MM.1S (cell line): ENCODE measurements at regions not wholly inside any gene's neighbourhood (a gene's known extent, or its start where the extent isn't known, plus 50 kb on each side); places are given as distances from the start of the nearest gene placed in this dataset.

Experiments
- DNase-seq: peaks from one replicate; pipeline ENCODE4 v3.0.0-alpha.2; 2015
- H2AFZ ChIP-seq: fragments of 300-600 bp; sonication (generic); 2 replicates; pipeline ENCODE4 v1.6.0; 2016; ENCODE audit warnings: antibody characterized with exemption, low read length
- H3F3A ChIP-seq: fragments of 300-600 bp; sonication (generic); 2 replicates; pipeline ENCODE4 v1.6.1; 2016; ENCODE audit warnings: mild to moderate bottlenecking, antibody characterized with exemption, low read length, moderate library complexity, mixed read lengths; ENCODE audit not compliant: insufficient read depth
- H3K27ac ChIP-seq: fragments of 300-600 bp; sonication (generic); 2 replicates; pipeline ENCODE4 v1.5.1; 2016; ENCODE audit warnings: mild to moderate bottlenecking, low read length
- H3K27me3 ChIP-seq: fragments of 300-600 bp; sonication (generic); replicated peaks from 2 replicates; pipeline ENCODE4 v1.6.0; 2016; ENCODE audit warnings: low read length; ENCODE audit not compliant: insufficient read depth
- H3K36me3 ChIP-seq: fragments of 300-600 bp; sonication (generic); replicated peaks from 2 replicates; pipeline ENCODE4 v1.6.1; 2016; ENCODE audit warnings: mild to moderate bottlenecking, low read length, mixed read lengths; ENCODE audit not compliant: insufficient read depth
- H3K4me1 ChIP-seq: fragments of 300-600 bp; sonication (generic); 2 replicates; pipeline ENCODE4 v1.6.1; 2016; ENCODE audit warnings: low read length, mixed read lengths
- H3K4me2 ChIP-seq: fragments of 300-600 bp; sonication (generic); 2 replicates; pipeline ENCODE4 v1.6.0; 2016; ENCODE audit warnings: low read depth, low read length
- H3K4me3 ChIP-seq: fragments of 300-600 bp; sonication (generic); 2 replicates; pipeline ENCODE4 v1.5.1; 2016; ENCODE audit warnings: low read length, mixed read lengths
- H3K79me2 ChIP-seq: fragments of 300-600 bp; sonication (generic); 2 replicates; pipeline ENCODE4 v1.6.1; 2016; ENCODE audit warnings: mixed run types, low read length, mixed read lengths
- H3K9ac ChIP-seq: fragments of 300-600 bp; sonication (generic); 2 replicates; pipeline ENCODE4 v1.6.1; 2016; ENCODE audit warnings: low read length, mixed read lengths
- H3K9me2 ChIP-seq: fragments of 300-600 bp; sonication (generic); replicated peaks from 2 replicates; pipeline ENCODE4 v1.6.1; 2016; ENCODE audit warnings: mild to moderate bottlenecking, low read length, mixed read lengths; ENCODE audit not compliant: insufficient read depth
- H3K9me3 ChIP-seq: fragments of 300-600 bp; sonication (generic); replicated peaks from 2 replicates; pipeline ENCODE4 v1.6.1; 2016; ENCODE audit warnings: mild to moderate bottlenecking, low read length, mixed read lengths; ENCODE audit not compliant: insufficient read depth
- H4K20me1 ChIP-seq: fragments of 300-600 bp; sonication (generic); 2 replicates; pipeline ENCODE4 v1.6.1; 2016; ENCODE audit warnings: mild to moderate bottlenecking, low read length, moderate library complexity, mixed read lengths; ENCODE audit not compliant: insufficient read depth
- EZH2 ChIP-seq: fragments of 300-600 bp; sonication (generic); optimal IDR thresholded peaks from 2 replicates; pipeline ENCODE3; 2017; ENCODE audit warnings: low read depth, mild to moderate bottlenecking, antibody characterized with exemption, low read length, mixed read lengths
- EZH2phosphoT487 ChIP-seq: fragments of 300-600 bp; sonication (generic); IDR thresholded peaks from 2 replicates; pipeline ENCODE4 v1.6.1; 2018; ENCODE audit warnings: antibody characterized with exemption, low read length
- TF ChIP-seq, protein P1 (sequence below): fragments of 300-600 bp; sonication (generic); IDR thresholded peaks from 2 replicates; pipeline ENCODE4 v1.5.1; 2016; ENCODE audit warnings: antibody characterized with exemption, low read length, mixed read lengths

GRCh38 chr11:15710580-15711275 is 596.0 kb downstream of the INSC start:
- Histone ChIP-seq H3K9ac (no peak overlapping the region), H3K4me2 (no peak overlapping the region), H4K20me1 (no peaks in the 10 kb centered on the region), H3K4me1 (no peaks in the 10 kb centered on the region), H3K27me3 (no peaks in the 10 kb centered on the region), H3K9me3 (no peaks in the 10 kb centered on the region), H3F3A (no peaks in the 10 kb centered on the region), H3K4me3 (no peak overlapping the region), H3K9me2 (no peaks in the 10 kb centered on the region), H3K36me3 (no peaks in the 10 kb centered on the region), H3K27ac (no peak overlapping the region), H3K79me2 (no peaks in the 10 kb centered on the region), H2AFZ (no peak overlapping the region)
- no peak for DNase-seq
- TF ChIP-seq, protein P1, sequence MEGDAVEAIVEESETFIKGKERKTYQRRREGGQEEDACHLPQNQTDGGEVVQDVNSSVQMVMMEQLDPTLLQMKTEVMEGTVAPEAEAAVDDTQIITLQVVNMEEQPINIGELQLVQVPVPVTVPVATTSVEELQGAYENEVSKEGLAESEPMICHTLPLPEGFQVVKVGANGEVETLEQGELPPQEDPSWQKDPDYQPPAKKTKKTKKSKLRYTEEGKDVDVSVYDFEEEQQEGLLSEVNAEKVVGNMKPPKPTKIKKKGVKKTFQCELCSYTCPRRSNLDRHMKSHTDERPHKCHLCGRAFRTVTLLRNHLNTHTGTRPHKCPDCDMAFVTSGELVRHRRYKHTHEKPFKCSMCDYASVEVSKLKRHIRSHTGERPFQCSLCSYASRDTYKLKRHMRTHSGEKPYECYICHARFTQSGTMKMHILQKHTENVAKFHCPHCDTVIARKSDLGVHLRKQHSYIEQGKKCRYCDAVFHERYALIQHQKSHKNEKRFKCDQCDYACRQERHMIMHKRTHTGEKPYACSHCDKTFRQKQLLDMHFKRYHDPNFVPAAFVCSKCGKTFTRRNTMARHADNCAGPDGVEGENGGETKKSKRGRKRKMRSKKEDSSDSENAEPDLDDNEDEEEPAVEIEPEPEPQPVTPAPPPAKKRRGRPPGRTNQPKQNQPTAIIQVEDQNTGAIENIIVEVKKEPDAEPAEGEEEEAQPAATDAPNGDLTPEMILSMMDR: no peak
- no peak for TF ChIP-seq EZH2phosphoT487
- no peak for TF ChIP-seq EZH2

GRCh38 chr11:15711311-15711710 is 596.6 kb downstream of the INSC start:
- H2AFZ ChIP-seq: no peak overlapping the region

GRCh38 chr11:15714641-15715399 is 600.1 kb downstream of the INSC start:
- Histone ChIP-seq H3K79me2 (no peaks in the 10 kb centered on the region), H3K4me2 (no peak overlapping the region)
- TF ChIP-seq EZH2phosphoT487 (no peak), EZH2 (no peak)
- TF ChIP-seq, protein P1: no peak

More at GRCh38 chr11:15711311-15711710, 596.6 kb downstream of the INSC start:
- DNase-seq: no peak
- H3K27me3 ChIP-seq: no peaks in the 10 kb centered on the region
- H3K9me3 ChIP-seq: no peaks in the 10 kb centered on the region
- no peak overlapping the region for H3K4me2 ChIP-seq
- H3K4me3 ChIP-seq: no peak overlapping the region
- no peaks in the 10 kb centered on the region for H3K79me2 ChIP-seq
- no peaks in the 10 kb centered on the region for H3K9me2 ChIP-seq
- no peaks in the 10 kb centered on the region for H3K4me1 ChIP-seq
- H4K20me1 ChIP-seq: no peaks in the 10 kb centered on the region
- no peaks in the 10 kb centered on the region for H3K36me3 ChIP-seq
- H3K27ac ChIP-seq: no peak overlapping the region
- TF ChIP-seq EZH2 (no peak), EZH2phosphoT487 (no peak)
- TF ChIP-seq, protein P1: no peak
- H3F3A ChIP-seq: no peaks in the 10 kb centered on the region
- no peak overlapping the region for H3K9ac ChIP-seq

More at GRCh38 chr11:15714641-15715399, 600.1 kb downstream of the INSC start:
- no peaks in the 10 kb centered on the region for H3K9me3 ChIP-seq
- no peaks in the 10 kb centered on the region for H3K9me2 ChIP-seq
- H4K20me1 ChIP-seq: no peaks in the 10 kb centered on the region
- H3K27me3 ChIP-seq: no peaks in the 10 kb centered on the region
- no peak overlapping the region for H3K9ac ChIP-seq
- no peak overlapping the region for H3K4me3 ChIP-seq
- no peaks in the 10 kb centered on the region for H3K36me3 ChIP-seq
- H2AFZ ChIP-seq: no peak overlapping the region
- no peak overlapping the region for H3K27ac ChIP-seq
- no peak for DNase-seq
- H3F3A ChIP-seq: no peaks in the 10 kb centered on the region
- no peaks in the 10 kb centered on the region for H3K4me1 ChIP-seq
